ENCODE measurements at regions not wholly inside any gene's neighbourhood (a gene's known extent, or its start where the extent isn't known, plus 50 kb on each side); places are given as distances from the start of the nearest gene placed in this dataset.

DNA sequence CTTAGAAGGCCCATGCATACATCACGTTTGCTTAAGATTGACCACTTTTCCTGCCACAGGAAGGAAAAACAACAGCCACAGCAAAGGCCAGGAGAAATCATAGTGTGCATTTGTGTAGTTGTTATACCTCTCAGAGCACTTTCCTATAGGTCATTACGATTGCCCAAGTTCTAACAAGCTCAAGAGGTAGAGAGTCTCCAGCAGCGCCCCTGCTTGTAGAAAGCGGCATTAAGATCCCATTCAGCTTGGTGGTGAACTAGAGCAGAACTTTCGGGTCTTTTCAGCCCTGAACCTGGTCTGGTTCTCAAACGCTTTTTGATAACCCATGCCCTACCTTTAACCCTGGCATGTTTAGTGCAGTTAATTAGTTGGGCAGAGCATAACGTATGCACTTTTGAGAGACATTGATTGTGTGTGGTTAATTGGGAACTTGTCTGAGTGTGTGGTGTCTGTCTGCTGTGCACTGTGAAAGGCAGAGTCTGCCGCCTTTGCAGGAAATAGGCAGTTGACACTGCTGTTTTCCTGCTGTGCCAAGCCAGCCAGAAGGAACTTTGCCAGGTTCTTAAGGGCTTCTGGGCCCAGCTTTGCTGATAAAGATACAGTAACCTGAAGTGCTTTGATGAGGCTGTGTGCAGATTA, 109.9 kb upstream of the CLMP start:
- TF ChIP-seq, protein P1, sequence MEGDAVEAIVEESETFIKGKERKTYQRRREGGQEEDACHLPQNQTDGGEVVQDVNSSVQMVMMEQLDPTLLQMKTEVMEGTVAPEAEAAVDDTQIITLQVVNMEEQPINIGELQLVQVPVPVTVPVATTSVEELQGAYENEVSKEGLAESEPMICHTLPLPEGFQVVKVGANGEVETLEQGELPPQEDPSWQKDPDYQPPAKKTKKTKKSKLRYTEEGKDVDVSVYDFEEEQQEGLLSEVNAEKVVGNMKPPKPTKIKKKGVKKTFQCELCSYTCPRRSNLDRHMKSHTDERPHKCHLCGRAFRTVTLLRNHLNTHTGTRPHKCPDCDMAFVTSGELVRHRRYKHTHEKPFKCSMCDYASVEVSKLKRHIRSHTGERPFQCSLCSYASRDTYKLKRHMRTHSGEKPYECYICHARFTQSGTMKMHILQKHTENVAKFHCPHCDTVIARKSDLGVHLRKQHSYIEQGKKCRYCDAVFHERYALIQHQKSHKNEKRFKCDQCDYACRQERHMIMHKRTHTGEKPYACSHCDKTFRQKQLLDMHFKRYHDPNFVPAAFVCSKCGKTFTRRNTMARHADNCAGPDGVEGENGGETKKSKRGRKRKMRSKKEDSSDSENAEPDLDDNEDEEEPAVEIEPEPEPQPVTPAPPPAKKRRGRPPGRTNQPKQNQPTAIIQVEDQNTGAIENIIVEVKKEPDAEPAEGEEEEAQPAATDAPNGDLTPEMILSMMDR (IDR thresholded peaks at IDR 0.05): no peak
- DNase-seq (ENCODE audit: low spot score) (no peak), ATAC-seq (ENCODE audit: low FRiP score) (no peak)

- no peak for DNase-seq (ENCODE audit: low spot score)
- ATAC-seq (ENCODE audit: low FRiP score): no peak
- TF ChIP-seq, protein P1 (IDR thresholded peaks at IDR 0.05): no peak
These were observed 108.9 kb upstream of the CLMP start for GRCh38 chr11:123303924-123304323.

- no peak for DNase-seq (ENCODE audit: low spot score)
These were observed 107.7 kb upstream of the CLMP start for GRCh38 chr11:123302751-123303195.

DNA sequence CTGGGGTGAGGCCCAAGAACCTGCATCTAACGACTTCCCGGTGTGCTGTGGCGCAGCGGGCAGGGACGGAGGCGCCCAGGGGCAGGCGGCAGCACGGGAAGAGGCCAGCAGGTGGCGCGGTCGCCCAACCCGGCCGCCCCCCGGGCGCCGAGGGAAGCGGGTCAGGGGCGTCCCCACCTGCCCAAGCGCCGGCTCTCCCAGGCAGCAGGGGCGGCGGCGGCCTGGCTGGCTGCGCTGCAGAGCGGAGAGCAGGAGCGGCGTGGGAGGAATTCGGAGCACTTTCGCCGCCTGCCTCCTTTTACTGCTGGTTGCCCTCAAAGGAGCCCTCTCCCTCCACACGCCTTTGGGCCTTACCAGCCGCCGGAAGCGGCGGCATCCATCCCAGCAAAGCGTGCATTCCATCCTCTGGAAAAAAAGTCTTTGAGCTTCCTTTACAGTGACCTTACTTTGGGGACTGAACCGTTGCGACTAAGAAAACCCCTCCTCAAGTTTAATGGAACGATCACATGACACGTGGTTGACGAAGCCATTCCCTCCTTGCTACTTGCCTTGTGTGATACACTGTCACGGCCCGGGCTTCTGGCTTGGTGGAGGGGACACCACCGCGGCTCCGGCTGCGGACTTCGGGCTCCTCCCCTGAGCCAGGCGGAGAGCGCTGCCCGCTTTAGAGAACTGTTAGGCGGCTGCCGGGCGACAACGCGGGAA, 106.8 kb upstream of the CLMP start:
- TF ChIP-seq, protein P1 (IDR thresholded peaks at IDR 0.05): peak in 1 of 3 donors; percentile 49
- ATAC-seq (ENCODE audit: low FRiP score) (peak; percentile 49), DNase-seq (ENCODE audit: low spot score) (no peak)

More at GRCh38 chr11:123302751-123303195, 107.7 kb upstream of the CLMP start:
- TF ChIP-seq, protein P1 (IDR thresholded peaks at IDR 0.05): no peak
- no peak for ATAC-seq (ENCODE audit: low FRiP score)

DNA sequence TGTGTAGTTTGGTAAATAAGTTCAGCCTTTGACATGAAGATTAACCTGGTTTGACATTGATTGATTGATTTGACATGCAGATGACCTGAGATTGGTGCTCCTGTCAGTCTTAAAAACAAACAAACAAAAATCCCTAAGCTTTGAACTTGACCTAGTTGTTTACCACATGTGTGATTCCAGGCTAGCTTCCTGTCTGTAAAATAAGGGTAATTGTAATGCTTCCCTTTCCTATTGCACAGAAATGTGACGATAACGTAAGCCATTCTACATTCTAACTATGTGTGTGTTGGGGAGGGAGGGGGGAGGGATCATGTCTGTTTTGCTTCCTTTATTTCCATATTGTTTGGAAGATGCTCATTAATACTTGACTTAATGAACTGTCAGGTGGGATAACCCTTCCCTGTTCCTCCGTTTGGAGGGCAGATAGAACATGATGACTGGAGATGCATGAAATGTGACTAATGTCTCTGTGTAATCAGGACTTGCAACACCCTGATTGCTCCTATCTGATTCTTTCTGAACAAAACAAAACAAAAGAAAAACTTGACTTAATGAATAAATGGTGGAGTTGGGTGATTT, 106.1 kb upstream of the CLMP start:
- no peak for ATAC-seq (ENCODE audit: low FRiP score)
- DNase-seq (ENCODE audit: low spot score): no peak
- TF ChIP-seq, protein P1 (IDR thresholded peaks at IDR 0.05): no peak

DNA sequence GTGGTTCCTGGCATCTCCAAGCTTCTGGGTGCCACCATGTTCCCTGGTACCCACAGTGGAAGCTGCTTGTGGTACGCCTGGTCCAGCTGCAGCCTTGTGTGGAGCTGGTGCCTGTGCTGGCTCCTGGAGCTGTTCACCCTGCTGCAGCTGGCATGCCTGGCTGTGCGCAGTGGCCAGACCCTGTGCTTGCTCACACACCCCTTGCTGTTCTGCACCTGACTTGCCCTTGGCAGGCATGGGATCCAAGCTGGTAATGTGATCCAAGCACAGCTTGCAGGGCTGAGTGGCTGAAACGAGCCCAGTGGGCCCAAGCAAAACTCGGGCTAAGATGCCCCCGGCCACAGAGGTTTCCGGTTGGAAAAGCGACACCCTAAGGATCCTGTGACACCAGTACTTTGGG, 104.7 kb upstream of the CLMP start:
- ATAC-seq (ENCODE audit: low FRiP score) (no peak), DNase-seq (ENCODE audit: low spot score) (no peak)
- TF ChIP-seq, protein P1 (IDR thresholded peaks at IDR 0.05): no peak
